Occipital lobe (tissue), 1 donor: ENCODE measurements at regions not wholly inside any gene's neighbourhood (a gene's known extent, or its start where the extent isn't known, plus 50 kb on each side); places are given as distances from the start of the nearest gene placed in this dataset.

Source experiments
- DNase-seq: peaks from one replicate; lab custom pipeline; 2025; lab: John Stamatoyannopoulos, UW

DNA sequence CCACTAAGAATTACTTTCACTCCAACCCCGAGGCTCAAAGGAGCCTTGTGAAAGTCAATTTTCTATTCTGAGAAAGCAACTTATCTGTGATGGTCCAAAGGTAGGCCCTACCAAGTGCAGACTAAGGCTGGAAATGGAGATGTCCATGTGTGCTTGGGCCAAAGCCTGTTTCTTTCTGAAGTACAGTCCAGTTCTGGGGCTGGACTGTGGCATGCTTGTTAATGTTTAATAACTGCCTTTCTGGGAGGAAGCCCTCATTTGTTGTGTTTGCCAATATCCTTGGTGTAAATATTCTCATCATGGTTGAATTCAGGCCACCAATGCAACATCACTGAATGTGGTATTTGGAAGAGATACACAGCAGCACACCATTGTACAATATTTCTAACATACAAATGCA is 182.3 kb upstream of the BCL6 start:
- no peak for DNase-seq

DNA sequence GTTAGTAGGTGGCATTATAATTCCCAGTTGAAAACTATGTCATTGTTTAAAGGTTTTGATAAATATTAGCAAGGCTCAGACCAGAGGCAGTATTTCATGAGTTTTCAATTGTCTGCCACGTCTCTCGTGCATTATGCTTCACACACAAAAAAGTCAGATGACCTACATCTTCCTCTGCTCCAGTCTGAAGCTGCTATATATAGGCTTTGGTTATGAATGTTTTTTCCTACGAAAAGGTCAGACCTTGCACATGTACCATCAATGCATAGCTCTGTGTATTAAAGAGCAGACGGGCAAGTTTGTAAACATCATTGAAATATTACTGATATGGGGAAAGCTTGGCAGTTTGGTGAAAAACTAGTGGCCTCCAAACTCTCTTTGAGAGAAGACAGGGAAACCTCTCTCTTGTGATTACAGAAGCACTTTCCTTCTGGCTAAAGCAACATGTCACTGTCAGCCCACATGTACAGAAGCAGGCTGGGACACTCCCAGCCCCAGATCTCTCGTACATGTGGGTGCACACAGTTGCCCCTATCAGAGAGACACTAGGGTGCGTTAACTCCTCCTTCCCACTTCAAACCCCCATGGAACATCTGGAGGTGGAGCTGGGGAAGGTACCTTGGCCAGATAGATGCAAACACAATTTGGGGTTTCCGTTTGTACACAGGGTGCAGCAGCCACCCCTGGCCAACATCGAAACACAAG is 184.0 kb upstream of the BCL6 start:
- no peak for DNase-seq

- DNase-seq = no peak
Measured at GRCh38 chr3:187930021-187930420, 184.8 kb upstream of the BCL6 start.

- DNase-seq = no peak
Measured at GRCh38 chr3:187931101-187931500, 185.8 kb upstream of the BCL6 start.

GRCh38 chr3:187931770-187932278 is 186.6 kb upstream of the BCL6 start:
- DNase-seq = no peak

GRCh38 chr3:187932530-187932929 is 187.3 kb upstream of the BCL6 start:
- DNase-seq = no peak

DNA sequence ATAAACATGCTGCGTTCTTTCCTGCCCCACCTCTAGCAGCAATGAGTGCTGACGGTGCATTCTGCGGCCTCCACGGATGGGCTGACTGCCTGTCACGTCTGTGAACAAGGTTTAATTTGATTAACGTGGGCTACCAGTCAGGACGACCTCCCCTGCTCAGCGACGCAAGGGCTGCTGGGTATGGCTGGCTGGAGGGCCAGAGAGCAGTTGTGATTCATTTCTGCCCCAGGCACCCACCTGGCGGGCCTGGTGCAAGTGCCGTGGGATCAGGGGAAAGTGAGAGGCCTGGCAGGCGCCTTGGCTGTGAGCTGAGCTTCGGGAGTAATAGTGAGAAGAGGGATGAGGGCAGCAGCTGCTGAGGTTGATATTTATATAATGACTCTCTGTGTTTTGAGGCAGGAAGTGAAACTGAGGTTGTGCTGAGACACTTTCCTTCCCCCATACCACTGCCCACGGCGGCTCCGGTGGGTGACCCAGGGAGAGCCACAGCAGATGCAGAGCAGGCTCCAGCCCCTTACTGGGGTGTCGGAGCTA is 190.4 kb upstream of the BCL6 start:
- no peak for DNase-seq

- DNase-seq = no peak
Measured at GRCh38 chr3:187936676-187937075, 191.4 kb upstream of the BCL6 start.

- DNase-seq = no peak
Measured at GRCh38 chr3:187939891-187940290, 194.6 kb upstream of the BCL6 start.

DNA sequence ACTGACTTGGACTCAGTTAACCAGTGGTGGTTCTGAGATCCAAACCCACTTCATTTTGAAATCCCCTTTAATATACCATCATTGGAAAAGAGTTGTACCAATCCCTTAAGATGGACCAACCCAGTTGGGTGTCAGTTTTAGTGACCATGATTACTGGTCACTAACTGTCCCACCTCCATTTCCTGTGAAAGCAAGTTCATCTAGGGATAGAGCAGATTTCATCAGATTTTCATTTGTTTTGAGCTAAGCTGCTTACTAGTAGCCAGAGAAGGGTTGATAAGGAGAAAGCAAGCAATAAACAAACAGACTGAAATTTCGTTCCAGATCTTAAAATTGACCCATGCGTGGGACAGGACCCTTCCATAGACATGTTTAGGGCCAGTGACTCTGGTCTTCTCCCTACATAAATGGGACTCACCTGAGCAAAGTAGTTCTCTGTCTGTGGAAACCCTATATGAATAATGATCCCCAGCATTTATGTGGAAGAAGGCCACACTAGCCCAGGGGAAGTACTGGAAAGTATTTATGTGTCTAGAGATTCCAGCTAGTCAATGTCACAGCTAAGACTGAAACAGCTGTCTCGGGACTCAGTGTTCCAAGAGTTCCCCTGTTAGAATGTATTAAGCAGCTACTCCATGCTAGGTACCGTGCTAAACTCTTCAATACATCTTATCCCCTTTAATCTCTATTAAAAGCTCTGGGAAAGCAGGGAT is 196.0 kb upstream of the BCL6 start:
- DNase-seq = no peak

DNA sequence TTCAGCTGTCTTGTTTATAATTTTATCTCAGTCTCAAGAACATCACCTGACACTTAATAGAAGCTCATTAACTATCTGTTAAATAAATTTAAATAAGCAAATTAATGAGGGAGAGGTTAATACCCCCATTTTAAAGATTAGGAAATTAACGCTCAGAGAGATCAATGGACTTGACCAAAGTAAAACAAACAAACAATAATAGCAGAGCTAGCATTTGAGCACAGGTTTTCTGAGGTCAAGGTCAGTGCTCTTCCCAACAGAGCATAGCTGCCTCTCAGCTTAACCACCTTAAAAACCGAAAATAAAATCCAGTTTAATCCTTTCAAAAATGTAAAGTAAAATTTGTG is 196.6 kb upstream of the BCL6 start:
- DNase-seq = no peak

GRCh38 chr3:187942658-187943241 is 197.5 kb upstream of the BCL6 start:
- DNase-seq = no peak

- no peak for DNase-seq
Measured at GRCh38 chr3:187943677-187944389, 198.6 kb upstream of the BCL6 start.

DNA sequence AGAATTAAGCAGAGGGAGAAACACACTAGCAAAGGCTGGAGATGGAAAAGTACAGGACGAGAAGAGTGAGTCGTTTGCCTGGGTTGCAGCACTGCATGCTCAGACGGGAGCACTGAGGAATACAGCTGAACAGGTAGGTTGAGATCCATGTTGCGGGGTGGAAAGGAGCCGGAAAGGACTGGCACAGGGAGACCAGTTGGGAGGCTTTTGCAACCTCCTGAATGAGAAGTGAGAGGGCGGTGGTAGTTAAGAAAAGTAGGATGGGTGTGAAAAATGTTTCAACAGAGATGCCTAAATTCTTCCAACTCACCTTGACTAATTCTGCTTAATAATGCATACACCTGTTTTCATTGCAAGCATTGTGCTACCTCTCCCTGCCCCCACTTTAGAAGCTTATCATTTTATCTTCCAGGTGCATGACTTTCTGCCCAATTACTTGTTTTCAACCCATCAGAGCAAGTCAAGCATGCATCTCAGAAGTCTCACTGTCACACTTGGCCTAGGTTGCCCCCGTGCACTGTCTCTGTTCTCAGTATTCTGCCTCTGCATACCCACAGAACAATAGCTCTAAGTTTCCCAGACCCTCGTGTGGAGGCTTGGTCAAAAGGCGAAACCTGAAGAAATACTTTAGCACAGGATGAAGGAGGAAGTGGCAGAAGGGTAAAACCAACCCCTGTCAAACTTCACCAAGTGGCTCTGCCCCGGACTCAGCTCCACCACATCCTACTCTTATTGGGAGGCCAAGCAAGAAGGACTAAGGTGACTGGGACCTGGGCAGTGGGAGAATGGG is 199.3 kb upstream of the BCL6 start:
- DNase-seq = no peak

DNA sequence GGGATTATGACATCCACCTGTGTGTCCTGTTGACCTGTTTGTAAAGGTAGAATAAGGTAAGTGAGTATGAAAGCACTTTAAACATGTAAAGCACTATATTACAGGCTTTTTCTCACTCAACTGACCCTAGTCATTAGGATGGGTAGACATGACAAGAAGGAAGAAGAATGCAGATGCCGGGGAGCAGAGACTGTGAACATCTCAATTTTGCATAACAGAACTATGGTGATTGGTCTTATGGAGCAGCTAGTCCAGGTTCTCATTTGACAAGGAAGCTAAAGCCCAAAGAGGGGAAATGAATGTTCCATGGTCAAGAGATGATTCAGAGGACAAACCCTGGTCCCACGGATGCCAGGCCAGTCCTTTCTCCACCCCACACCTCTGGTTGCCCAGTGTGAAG is 200.1 kb upstream of the BCL6 start:
- DNase-seq = no peak

- no peak for DNase-seq
Measured at GRCh38 chr3:187946163-187946691, 201.0 kb upstream of the BCL6 start.

DNA sequence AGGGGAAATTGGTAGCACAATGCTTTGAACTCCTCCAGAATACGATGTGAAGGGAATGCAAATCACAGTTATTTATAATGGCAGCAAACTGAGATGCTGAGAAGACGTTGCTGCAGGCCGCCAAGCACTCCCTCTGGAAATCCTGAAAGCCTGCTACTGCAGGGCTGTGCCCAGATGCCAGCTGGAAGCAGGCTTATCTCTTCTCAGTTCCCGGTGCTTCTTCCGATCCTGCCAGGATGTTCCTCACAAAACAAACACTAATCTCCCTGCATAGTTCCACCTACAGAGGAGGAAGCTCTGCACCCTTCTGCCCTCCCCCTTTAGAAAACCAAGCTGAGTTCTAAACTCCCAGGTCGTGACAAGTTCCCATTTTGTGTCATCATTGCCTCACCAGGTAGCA is 201.7 kb upstream of the BCL6 start:
- no peak for DNase-seq

DNA sequence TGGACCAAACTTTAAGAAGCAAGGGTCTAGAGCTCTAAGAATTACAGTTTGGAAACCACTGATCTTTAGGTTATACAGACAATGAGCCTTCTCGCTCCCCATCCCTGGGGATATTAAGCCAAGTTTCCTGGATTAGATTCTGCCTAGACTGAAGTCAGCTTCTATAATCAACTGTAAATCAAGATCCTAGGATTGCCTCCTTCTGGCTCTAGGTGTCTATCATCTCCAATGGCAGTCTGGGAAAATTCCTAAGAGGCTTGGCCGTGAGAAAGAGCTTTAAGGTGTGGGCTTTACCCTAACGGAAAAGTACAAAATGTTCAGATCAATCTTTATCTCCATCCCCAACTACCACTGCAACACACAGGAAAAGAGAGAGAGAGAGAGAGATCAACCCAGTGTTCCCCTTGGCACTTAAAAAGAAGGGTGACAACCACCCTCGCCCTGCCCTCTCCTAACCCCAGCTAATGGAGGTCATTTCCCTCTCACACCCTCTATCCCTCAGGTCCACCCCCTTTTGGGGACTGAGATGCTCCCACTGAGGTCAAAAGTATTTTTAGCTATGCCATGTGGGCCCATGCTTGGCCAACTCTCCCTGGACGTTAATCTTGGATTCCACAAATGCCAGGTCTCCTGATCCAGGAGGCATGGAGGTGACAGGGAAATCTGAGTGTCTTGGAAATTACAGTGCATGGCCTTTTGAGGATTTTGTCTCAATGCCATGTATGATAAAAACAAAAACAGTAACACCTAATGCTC is 202.8 kb upstream of the BCL6 start:
- no peak for DNase-seq

DNA sequence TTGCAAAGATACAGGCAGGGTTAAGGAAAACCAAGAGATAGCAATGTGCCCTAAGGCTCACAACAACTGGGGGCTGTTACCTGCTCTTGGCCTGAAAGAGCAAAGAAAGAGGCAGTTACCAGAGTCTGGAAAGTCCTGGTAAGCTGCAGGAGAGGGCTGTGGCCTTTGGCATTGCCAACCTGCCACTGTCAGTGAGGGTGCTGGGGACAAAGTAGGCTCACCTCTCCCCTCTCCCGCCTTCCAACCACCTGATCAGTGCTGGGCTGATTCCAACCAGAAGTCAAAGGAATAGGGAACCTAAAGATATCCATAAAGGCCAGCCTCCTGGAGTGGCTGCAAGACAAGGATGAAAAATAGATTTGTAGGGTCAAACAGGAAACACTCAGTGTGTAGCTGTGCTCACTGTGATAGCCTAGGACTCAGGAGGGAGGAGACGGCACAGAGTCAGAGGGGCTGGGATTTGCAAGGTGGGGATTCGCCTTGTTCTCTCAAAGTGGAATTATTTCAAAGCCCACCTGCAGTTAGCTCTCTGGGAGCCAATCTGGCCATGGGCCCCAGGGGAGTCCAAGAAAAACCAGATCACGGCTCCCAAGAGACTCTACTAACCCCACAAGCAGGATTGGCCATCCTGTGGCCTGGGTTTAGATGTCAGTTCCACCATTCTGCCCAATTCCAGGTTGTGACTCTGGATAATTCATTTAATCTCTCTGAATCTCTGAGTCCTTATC is 204.0 kb upstream of the BCL6 start:
- no peak for DNase-seq
